Tibial nerve (tissue), 4 donors: ENCODE measurements at regions not wholly inside any gene's neighbourhood (a gene's known extent, or its start where the extent isn't known, plus 50 kb on each side); places are given as distances from the start of the nearest gene placed in this dataset.

Experiments
- DNase-seq, 2 donors: peaks; one replicate each; pipeline ENCODE4 v3.0.0-alpha.2; 2019; ENCODE audit warnings: low spot score in 2 of 2
- H3K27ac ChIP-seq, 4 donors: fragments of 200-600 bp; sonication (generic) in 3 of 4; one replicate each; pipeline ENCODE4 v1.5.1; 2017 to 2019; ENCODE audit warnings: mild to moderate bottlenecking in 1 of 4
- H3K27me3 ChIP-seq, 2 donors: fragments of 200-600 bp; sonication (generic) in 1 of 2; one replicate each; pipeline versions ENCODE4 v1.5.1 to v1.6.0; 2017 to 2019
- H3K36me3 ChIP-seq, 3 donors: fragments of 200-600 bp; sonication (generic); one replicate each; pipeline ENCODE4 v1.5.1; 2018 to 2019
- H3K4me1 ChIP-seq, 4 donors: fragments of 200-600 bp; sonication (generic) in 3 of 4; one replicate each; pipeline ENCODE4 v1.5.1; 2017 to 2019
- H3K4me3 ChIP-seq, 4 donors: fragments of 200-600 bp; sonication (generic) in 3 of 4; one replicate each; pipeline ENCODE4 v1.5.1; 2017 to 2019; ENCODE audit warnings: mild to moderate bottlenecking in 1 of 4, moderate library complexity in 1 of 4
- H3K9me3 ChIP-seq, 4 donors: fragments of 200-600 bp; sonication (generic) in 3 of 4; one replicate each; pipeline ENCODE4 v1.5.1; 2017 to 2019
- EP300 ChIP-seq, 2 donors: sonication (generic); formaldehyde crosslinking; IDR thresholded peaks; one replicate each; pipeline ENCODE4 v1.6.1; 2017; ENCODE audit warnings: antibody characterized with exemption in 2 of 2, mild to moderate bottlenecking in 1 of 2
- POLR2A ChIP-seq, 2 donors: fragments of 450-650 bp; IDR thresholded peaks; one replicate each; pipeline ENCODE4 v1.6.1; 2017; ENCODE audit warnings: antibody characterized with exemption in 2 of 2, mild to moderate bottlenecking in 2 of 2, moderate library complexity in 2 of 2
- WGBS, 2 donors: methylation state at CpG; one replicate each; pipeline ENCODE4 v1.1.5; 2018; 5-methylcytosine and 5-hydroxymethylcytosine counted together
- TF ChIP-seq, protein P1 (sequence below), 5 experiments: fragments of 200-600 bp in 3 of 5; fragments of 450-650 bp in 2 of 5; sonication (generic) in 3 of 5; IDR thresholded peaks; one replicate each; pipeline ENCODE4 v1.5.1; 2016 to 2019; ENCODE audit warnings: antibody characterized with exemption in 5 of 5, mild to moderate bottlenecking in 3 of 5, moderate library complexity in 2 of 5

DNA sequence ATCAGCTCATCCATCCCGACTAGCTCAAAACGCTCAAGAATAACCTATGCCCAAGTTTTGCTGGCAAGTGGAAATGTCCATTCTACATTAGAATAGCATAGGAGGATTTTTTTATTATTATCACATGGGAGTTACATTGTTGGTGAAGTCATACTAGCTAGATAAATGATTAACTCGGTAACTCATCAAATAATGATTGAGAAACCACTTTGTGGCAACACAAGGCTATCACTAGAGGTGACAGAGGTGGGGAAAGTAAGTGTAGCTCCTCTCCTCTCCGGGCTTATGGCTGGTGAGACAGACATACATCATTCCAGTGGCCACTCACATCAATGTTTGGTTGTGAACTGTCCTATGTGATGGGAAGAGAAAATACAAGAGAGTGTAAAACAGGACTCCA, 161.6 kb downstream of the ZIC5 start:
- H3K4me1 ChIP-seq: no peaks in the 10 kb centered on the region
- WGBS, 2 donors: 88 to 91% methylated on average over 4 of the region's 4 CpGs
- no peaks in the 10 kb centered on the region for H3K36me3 ChIP-seq
- no peaks in the 10 kb centered on the region for H3K9me3 ChIP-seq
- DNase-seq: no peak
- H3K4me3 ChIP-seq: no peak overlapping the region
- TF ChIP-seq, protein P1, sequence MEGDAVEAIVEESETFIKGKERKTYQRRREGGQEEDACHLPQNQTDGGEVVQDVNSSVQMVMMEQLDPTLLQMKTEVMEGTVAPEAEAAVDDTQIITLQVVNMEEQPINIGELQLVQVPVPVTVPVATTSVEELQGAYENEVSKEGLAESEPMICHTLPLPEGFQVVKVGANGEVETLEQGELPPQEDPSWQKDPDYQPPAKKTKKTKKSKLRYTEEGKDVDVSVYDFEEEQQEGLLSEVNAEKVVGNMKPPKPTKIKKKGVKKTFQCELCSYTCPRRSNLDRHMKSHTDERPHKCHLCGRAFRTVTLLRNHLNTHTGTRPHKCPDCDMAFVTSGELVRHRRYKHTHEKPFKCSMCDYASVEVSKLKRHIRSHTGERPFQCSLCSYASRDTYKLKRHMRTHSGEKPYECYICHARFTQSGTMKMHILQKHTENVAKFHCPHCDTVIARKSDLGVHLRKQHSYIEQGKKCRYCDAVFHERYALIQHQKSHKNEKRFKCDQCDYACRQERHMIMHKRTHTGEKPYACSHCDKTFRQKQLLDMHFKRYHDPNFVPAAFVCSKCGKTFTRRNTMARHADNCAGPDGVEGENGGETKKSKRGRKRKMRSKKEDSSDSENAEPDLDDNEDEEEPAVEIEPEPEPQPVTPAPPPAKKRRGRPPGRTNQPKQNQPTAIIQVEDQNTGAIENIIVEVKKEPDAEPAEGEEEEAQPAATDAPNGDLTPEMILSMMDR (IDR thresholded peaks at IDR 0.05): no peak
- TF ChIP-seq EP300 (IDR thresholded peaks at IDR 0.05) (no peak), POLR2A (IDR thresholded peaks at IDR 0.05) (no peak)
- no peak overlapping the region for H3K27ac ChIP-seq
- H3K27me3 ChIP-seq: no peaks in the 10 kb centered on the region

DNA sequence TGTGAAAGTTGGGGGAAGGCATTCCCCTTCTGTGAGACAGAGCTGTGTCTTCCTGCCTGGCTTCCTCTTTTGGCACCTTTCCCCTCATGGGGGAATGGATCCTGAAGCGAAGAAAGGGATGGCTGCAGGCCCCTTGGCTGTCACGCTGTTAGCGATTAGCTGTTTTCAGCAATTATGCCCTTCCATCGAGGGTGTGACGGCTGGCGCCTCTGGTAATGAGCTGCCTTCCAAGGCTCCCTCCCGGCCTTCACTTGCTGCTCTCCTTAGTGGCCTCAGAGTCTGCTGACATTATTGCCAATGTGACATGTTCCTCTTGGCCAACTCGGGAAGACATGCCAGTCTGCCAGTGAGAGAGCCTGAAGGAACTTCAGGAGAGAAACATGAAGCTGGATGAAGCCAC, 162.1 kb downstream of the ZIC5 start:
- no peaks in the 10 kb centered on the region for H3K36me3 ChIP-seq
- no peaks in the 10 kb centered on the region for H3K27me3 ChIP-seq
- no peaks in the 10 kb centered on the region for H3K9me3 ChIP-seq
- H3K4me3 ChIP-seq: no peak overlapping the region
- DNase-seq: no peak
- H3K4me1 ChIP-seq: no peaks in the 10 kb centered on the region
- WGBS, 2 donors: 57 to 64% methylated on average over 8 of the region's 8 CpGs
- H3K27ac ChIP-seq: no peak overlapping the region
- TF ChIP-seq EP300 (IDR thresholded peaks at IDR 0.05) (no peak), POLR2A (IDR thresholded peaks at IDR 0.05) (no peak)
- TF ChIP-seq, protein P1 (IDR thresholded peaks at IDR 0.05): no peak

DNA sequence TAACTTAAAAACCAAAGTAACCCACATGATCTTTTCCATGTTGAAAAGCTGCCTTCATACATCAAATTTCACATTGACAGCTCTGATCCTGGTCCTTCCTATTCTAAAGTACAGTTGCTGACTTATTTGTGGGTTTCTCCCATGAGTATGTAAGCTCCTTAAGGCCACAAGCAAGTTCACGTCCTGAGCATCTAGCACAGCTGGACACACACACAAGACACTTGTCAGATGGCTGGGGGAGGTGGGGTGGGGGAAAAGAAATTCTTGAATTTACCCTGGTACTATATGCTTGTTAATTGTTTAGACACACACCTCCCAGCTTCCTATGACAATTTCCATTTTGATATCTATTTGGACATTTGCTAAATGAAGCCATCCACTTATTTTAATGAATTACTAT, 162.8 kb downstream of the ZIC5 start:
- Histone ChIP-seq H3K4me3 (no peak overlapping the region), H3K36me3 (no peaks in the 10 kb centered on the region), H3K27me3 (no peaks in the 10 kb centered on the region), H3K9me3 (no peaks in the 10 kb centered on the region), H3K27ac (no peak overlapping the region), H3K4me1 (no peaks in the 10 kb centered on the region)
- no peak for TF ChIP-seq EP300 (IDR thresholded peaks at IDR 0.05)
- TF ChIP-seq, protein P1 (IDR thresholded peaks at IDR 0.05): no peak
- no peak for TF ChIP-seq POLR2A (IDR thresholded peaks at IDR 0.05)
- no peak for DNase-seq
- WGBS, 2 donors: 24 to 78% methylated on average over 1 of the region's 1 CpG

DNA sequence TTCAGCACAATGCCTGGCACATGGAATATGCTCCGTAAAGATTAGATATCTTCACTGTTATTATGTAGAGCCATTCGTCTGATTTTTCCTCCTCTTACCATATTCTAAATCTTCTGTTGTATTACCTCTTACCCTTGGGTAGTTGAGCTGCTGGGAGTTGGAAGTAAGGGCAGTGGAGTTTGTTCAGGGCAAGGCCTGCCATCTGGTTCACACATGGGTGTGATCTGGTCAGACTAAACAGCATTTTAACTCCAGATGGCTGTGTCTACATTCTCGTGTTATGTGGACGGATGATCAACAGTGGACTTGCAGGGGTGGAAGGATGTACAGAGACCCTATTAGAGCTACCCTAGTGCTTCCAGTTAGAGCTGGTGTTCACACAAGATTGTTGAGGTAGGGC, 164.9 kb downstream of the ZIC5 start:
- Histone ChIP-seq H3K9me3 (no peaks in the 10 kb centered on the region), H3K4me1 (no peaks in the 10 kb centered on the region), H3K36me3 (no peaks in the 10 kb centered on the region), H3K27ac (no peak overlapping the region), H3K27me3 (no peaks in the 10 kb centered on the region), H3K4me3 (no peak overlapping the region)
- TF ChIP-seq, protein P1 (IDR thresholded peaks at IDR 0.05): no peak
- TF ChIP-seq EP300 (IDR thresholded peaks at IDR 0.05): no peak
- no peak for TF ChIP-seq POLR2A (IDR thresholded peaks at IDR 0.05)
- DNase-seq: no peak
- 72 to 80% methylated on average over 4 of the region's 4 CpGs for WGBS, 2 donors

DNA sequence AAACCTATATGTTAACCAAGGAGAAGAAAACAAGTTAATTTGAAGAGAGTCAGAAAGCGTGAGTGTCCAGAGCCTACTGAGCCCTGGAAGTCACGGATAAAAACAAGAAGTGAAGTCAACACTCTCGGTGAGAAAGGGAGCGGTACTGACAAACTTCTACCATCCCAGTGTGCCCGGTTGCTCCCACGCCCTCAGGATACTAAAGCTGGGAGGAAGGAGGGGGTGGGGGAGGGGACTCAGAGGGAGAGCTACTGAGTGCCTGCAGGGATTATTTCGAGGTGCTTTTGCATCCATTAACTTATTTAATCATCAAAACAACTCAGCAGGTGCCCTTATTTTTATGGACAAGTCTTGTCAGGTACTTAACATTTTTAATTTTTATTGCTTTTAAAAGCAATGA, 166.2 kb downstream of the ZIC5 start:
- TF ChIP-seq, protein P1 (IDR thresholded peaks at IDR 0.05): no peak
- H3K4me1 ChIP-seq: no peaks in the 10 kb centered on the region
- H3K9me3 ChIP-seq: no peaks in the 10 kb centered on the region
- no peak for DNase-seq
- no peaks in the 10 kb centered on the region for H3K36me3 ChIP-seq
- H3K27me3 ChIP-seq: no peaks in the 10 kb centered on the region
- no peak overlapping the region for H3K4me3 ChIP-seq
- H3K27ac ChIP-seq: no peak overlapping the region
- 38 to 46% methylated on average over 7 of the region's 7 CpGs for WGBS, 2 donors
